ENCODE measurements at regions not wholly inside any gene's neighbourhood (a gene's known extent, or its start where the extent isn't known, plus 50 kb on each side); places are given as distances from the start of the nearest gene placed in this dataset.
"Not testable (repeated sequence)": the region's sequence is repeated elsewhere in the genome, so short reads cannot be mapped to it uniquely, and the experiment has no call there.

GRCh38 chr2:240191001-240191400, 50.5 kb upstream of the OTOS start:
- Histone ChIP-seq H3K9me2 (replicated peaks; ENCODE audit: insufficient read depth, low read length) (no peaks in the 10 kb centered on the region), H3K4me1 (ENCODE audit: low read length) (no peaks in the 10 kb centered on the region), H3K36me3 (ENCODE audit: insufficient read depth, low read length) (no peaks in the 10 kb centered on the region), H4K20me1 (ENCODE audit: insufficient read depth, low read depth, low read length) (no peaks in the 10 kb centered on the region), H3K27ac (ENCODE audit: low read length) (no peak overlapping the region), H3K4me2 (ENCODE audit: low read depth, low read length, poor library complexity, severe bottlenecking) (no peak overlapping the region), H3K9ac (ENCODE audit: low read length) (no peak overlapping the region), H3K4me3 (ENCODE audit: low read length) (no peak overlapping the region), H3K79me2 (ENCODE audit: low read length) (no peaks in the 10 kb centered on the region), H3K9me3 (ENCODE audit: low read length) (no peaks in the 10 kb centered on the region), H2AFZ (ENCODE audit: low read length) (no peak overlapping the region), H3K27me3 (ENCODE audit: low read length) (no peaks in the 10 kb centered on the region)
- DNase-seq, result no peak

GRCh38 chr2:240192661-240193060, 52.2 kb upstream of the OTOS start:
- H3K4me1 ChIP-seq (ENCODE audit: low read length), result no peaks in the 10 kb centered on the region
- H3K36me3 ChIP-seq (ENCODE audit: insufficient read depth, low read length), result no peaks in the 10 kb centered on the region
- no peaks in the 10 kb centered on the region for H4K20me1 ChIP-seq (ENCODE audit: insufficient read depth, low read depth, low read length)
- H3K4me2 ChIP-seq (ENCODE audit: low read depth, low read length, poor library complexity, severe bottlenecking), result no peak overlapping the region
- no peaks in the 10 kb centered on the region for H3K9me2 ChIP-seq (replicated peaks; ENCODE audit: insufficient read depth, low read length)
- no peak overlapping the region for H3K4me3 ChIP-seq (ENCODE audit: low read length)
- H3K27ac ChIP-seq (ENCODE audit: low read length), result no peak overlapping the region
- DNase-seq, result no peak
- no peaks in the 10 kb centered on the region for H3K79me2 ChIP-seq (ENCODE audit: low read length)
- no peaks in the 10 kb centered on the region for H3K27me3 ChIP-seq (ENCODE audit: low read length)
- H3K9ac ChIP-seq (ENCODE audit: low read length), result no peak overlapping the region
- H3K9me3 ChIP-seq (ENCODE audit: low read length), result no peaks in the 10 kb centered on the region
- H2AFZ ChIP-seq (ENCODE audit: low read length), result no peak overlapping the region

- H2AFZ ChIP-seq (ENCODE audit: low read length); H3K4me2 ChIP-seq (ENCODE audit: low read depth, low read length, poor library complexity, severe bottlenecking); H3K9me2 ChIP-seq (replicated peaks; ENCODE audit: insufficient read depth, low read length); H3K36me3 ChIP-seq (ENCODE audit: insufficient read depth, low read length); H3K9me3 ChIP-seq (ENCODE audit: low read length); H4K20me1 ChIP-seq (ENCODE audit: insufficient read depth, low read depth, low read length); H3K27me3 ChIP-seq (ENCODE audit: low read length); H3K4me3 ChIP-seq (ENCODE audit: low read length); DNase-seq; H3K4me1 ChIP-seq (ENCODE audit: low read length); H3K27ac ChIP-seq (ENCODE audit: low read length); H3K9ac ChIP-seq (ENCODE audit: low read length); H3K79me2 ChIP-seq (ENCODE audit: low read length): not testable (repeated sequence)
Observed at GRCh38 chr2:240194341-240194762, 53.9 kb upstream of the OTOS start.

- no peaks in the 10 kb centered on the region for H3K36me3 ChIP-seq (ENCODE audit: insufficient read depth, low read length)
- H3K27me3 ChIP-seq (ENCODE audit: low read length), result no peaks in the 10 kb centered on the region
- no peak overlapping the region for H3K4me3 ChIP-seq (ENCODE audit: low read length)
- DNase-seq, result no peak
- no peak overlapping the region for H3K4me2 ChIP-seq (ENCODE audit: low read depth, low read length, poor library complexity, severe bottlenecking)
- H2AFZ ChIP-seq (ENCODE audit: low read length), result no peak overlapping the region
- no peak overlapping the region for H3K27ac ChIP-seq (ENCODE audit: low read length)
- H4K20me1 ChIP-seq (ENCODE audit: insufficient read depth, low read depth, low read length), result no peaks in the 10 kb centered on the region
- no peaks in the 10 kb centered on the region for H3K4me1 ChIP-seq (ENCODE audit: low read length)
- H3K9ac ChIP-seq (ENCODE audit: low read length), result no peak overlapping the region
- H3K79me2 ChIP-seq (ENCODE audit: low read length), result no peaks in the 10 kb centered on the region
- H3K9me3 ChIP-seq (ENCODE audit: low read length), result no peaks in the 10 kb centered on the region
- H3K9me2 ChIP-seq (replicated peaks; ENCODE audit: insufficient read depth, low read length), result no peaks in the 10 kb centered on the region
Observed at GRCh38 chr2:240195316-240195861, 54.9 kb upstream of the OTOS start.

GRCh38 chr2:240196716-240197461, 56.4 kb upstream of the OTOS start:
- no peak for DNase-seq
- H3K9me3 ChIP-seq (ENCODE audit: low read length), result no peaks in the 10 kb centered on the region
- H4K20me1 ChIP-seq (ENCODE audit: insufficient read depth, low read depth, low read length), result no peaks in the 10 kb centered on the region
- no peak overlapping the region for H3K4me2 ChIP-seq (ENCODE audit: low read depth, low read length, poor library complexity, severe bottlenecking)
- no peaks in the 10 kb centered on the region for H3K4me1 ChIP-seq (ENCODE audit: low read length)
- no peak overlapping the region for H3K27ac ChIP-seq (ENCODE audit: low read length)
- no peaks in the 10 kb centered on the region for H3K79me2 ChIP-seq (ENCODE audit: low read length)
- no peaks in the 10 kb centered on the region for H3K36me3 ChIP-seq (ENCODE audit: insufficient read depth, low read length)
- H3K4me3 ChIP-seq (ENCODE audit: low read length), result no peak overlapping the region
- no peaks in the 10 kb centered on the region for H3K9me2 ChIP-seq (replicated peaks; ENCODE audit: insufficient read depth, low read length)
- no peaks in the 10 kb centered on the region for H3K27me3 ChIP-seq (ENCODE audit: low read length)
- H3K9ac ChIP-seq (ENCODE audit: low read length), result no peak overlapping the region
- H2AFZ ChIP-seq (ENCODE audit: low read length), result no peak overlapping the region

GRCh38 chr2:240197462-240198139, 57.1 kb upstream of the OTOS start:
- no peaks in the 10 kb centered on the region for H3K4me1 ChIP-seq (ENCODE audit: low read length)
- no peak overlapping the region for H3K27ac ChIP-seq (ENCODE audit: low read length)
- no peak overlapping the region for H3K4me3 ChIP-seq (ENCODE audit: low read length)
- no peaks in the 10 kb centered on the region for H3K36me3 ChIP-seq (ENCODE audit: insufficient read depth, low read length)
- no peaks in the 10 kb centered on the region for H3K9me2 ChIP-seq (replicated peaks; ENCODE audit: insufficient read depth, low read length)
- no peaks in the 10 kb centered on the region for H4K20me1 ChIP-seq (ENCODE audit: insufficient read depth, low read depth, low read length)
- H2AFZ ChIP-seq (ENCODE audit: low read length), result no peak overlapping the region
- no peaks in the 10 kb centered on the region for H3K79me2 ChIP-seq (ENCODE audit: low read length)
- no peak overlapping the region for H3K4me2 ChIP-seq (ENCODE audit: low read depth, low read length, poor library complexity, severe bottlenecking)
- DNase-seq, result no peak
- no peak overlapping the region for H3K9ac ChIP-seq (ENCODE audit: low read length)
- H3K27me3 ChIP-seq (ENCODE audit: low read length), result no peaks in the 10 kb centered on the region
- no peaks in the 10 kb centered on the region for H3K9me3 ChIP-seq (ENCODE audit: low read length)

- H3K36me3 ChIP-seq (ENCODE audit: insufficient read depth, low read length), result no peaks in the 10 kb centered on the region
- H3K27me3 ChIP-seq (ENCODE audit: low read length), result no peaks in the 10 kb centered on the region
- H3K4me2 ChIP-seq (ENCODE audit: low read depth, low read length, poor library complexity, severe bottlenecking), result no peak overlapping the region
- H3K27ac ChIP-seq (ENCODE audit: low read length), result no peak overlapping the region
- DNase-seq, result no peak
- no peaks in the 10 kb centered on the region for H3K9me3 ChIP-seq (ENCODE audit: low read length)
- H3K4me3 ChIP-seq (ENCODE audit: low read length), result no peak overlapping the region
- H3K4me1 ChIP-seq (ENCODE audit: low read length), result no peaks in the 10 kb centered on the region
- H3K9me2 ChIP-seq (replicated peaks; ENCODE audit: insufficient read depth, low read length), result no peaks in the 10 kb centered on the region
- H3K9ac ChIP-seq (ENCODE audit: low read length), result no peak overlapping the region
- H4K20me1 ChIP-seq (ENCODE audit: insufficient read depth, low read depth, low read length), result no peaks in the 10 kb centered on the region
- no peaks in the 10 kb centered on the region for H3K79me2 ChIP-seq (ENCODE audit: low read length)
- no peak overlapping the region for H2AFZ ChIP-seq (ENCODE audit: low read length)
Observed at GRCh38 chr2:240198226-240198625, 57.8 kb upstream of the OTOS start.

- no peaks in the 10 kb centered on the region for H3K79me2 ChIP-seq (ENCODE audit: low read length)
- H3K9me3 ChIP-seq (ENCODE audit: low read length), result no peaks in the 10 kb centered on the region
- no peak overlapping the region for H3K4me3 ChIP-seq (ENCODE audit: low read length)
- no peaks in the 10 kb centered on the region for H3K36me3 ChIP-seq (ENCODE audit: insufficient read depth, low read length)
- no peak overlapping the region for H3K4me2 ChIP-seq (ENCODE audit: low read depth, low read length, poor library complexity, severe bottlenecking)
- DNase-seq, result no peak
- no peak overlapping the region for H3K9ac ChIP-seq (ENCODE audit: low read length)
- no peak overlapping the region for H3K27ac ChIP-seq (ENCODE audit: low read length)
- no peaks in the 10 kb centered on the region; the same call in 1 of the 2 replicates for H3K27me3 ChIP-seq (ENCODE audit: low read length)
- H4K20me1 ChIP-seq (ENCODE audit: insufficient read depth, low read depth, low read length), result no peaks in the 10 kb centered on the region
- H3K9me2 ChIP-seq (replicated peaks; ENCODE audit: insufficient read depth, low read length), result no peaks in the 10 kb centered on the region
- H2AFZ ChIP-seq (ENCODE audit: low read length), result no peak overlapping the region
- H3K4me1 ChIP-seq (ENCODE audit: low read length), result no peaks in the 10 kb centered on the region
Observed at GRCh38 chr2:240199133-240199870, 58.8 kb upstream of the OTOS start.
